Limb (tissue), 2 donors: ENCODE measurements at regions not wholly inside any gene's neighbourhood (a gene's known extent, or its start where the extent isn't known, plus 50 kb on each side); places are given as distances from the start of the nearest gene placed in this dataset.

ENCODE experiments used
- DNase-seq, 2 donors: peaks; one replicate each; pipeline ENCODE4 v3.0.0-alpha.2; 2016; ENCODE audit errors: extremely low spot score in 2 of 2

DNA sequence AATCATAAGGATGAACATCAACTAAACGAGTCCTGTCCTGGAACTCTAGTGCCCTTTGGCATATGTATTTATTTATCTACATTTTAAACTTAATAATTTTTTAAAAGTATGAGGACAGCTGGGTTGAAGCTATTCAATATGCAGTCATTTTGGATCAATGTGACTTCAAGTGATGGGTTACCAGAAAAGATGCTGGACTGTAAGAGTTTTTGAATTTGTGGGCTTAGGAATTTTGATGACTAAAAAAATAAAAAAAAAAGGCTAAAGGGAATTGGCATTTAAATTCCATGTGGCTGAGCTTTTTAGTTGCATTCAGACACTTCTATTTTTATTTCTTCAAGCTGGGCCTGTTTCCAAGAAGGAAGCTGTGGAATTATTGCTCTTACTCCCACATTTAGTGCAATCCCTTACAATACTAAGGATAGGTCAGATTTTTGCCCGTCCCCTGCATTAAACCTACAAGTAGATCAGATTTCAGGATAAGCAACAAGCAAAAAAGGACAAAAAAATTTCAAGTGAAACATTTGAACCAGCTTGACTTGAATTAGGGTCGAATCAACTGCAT lies 704.2 kb upstream of the CITED2 start:
- DNase-seq, result peak in 1 of 2 donors; percentile 69

DNA sequence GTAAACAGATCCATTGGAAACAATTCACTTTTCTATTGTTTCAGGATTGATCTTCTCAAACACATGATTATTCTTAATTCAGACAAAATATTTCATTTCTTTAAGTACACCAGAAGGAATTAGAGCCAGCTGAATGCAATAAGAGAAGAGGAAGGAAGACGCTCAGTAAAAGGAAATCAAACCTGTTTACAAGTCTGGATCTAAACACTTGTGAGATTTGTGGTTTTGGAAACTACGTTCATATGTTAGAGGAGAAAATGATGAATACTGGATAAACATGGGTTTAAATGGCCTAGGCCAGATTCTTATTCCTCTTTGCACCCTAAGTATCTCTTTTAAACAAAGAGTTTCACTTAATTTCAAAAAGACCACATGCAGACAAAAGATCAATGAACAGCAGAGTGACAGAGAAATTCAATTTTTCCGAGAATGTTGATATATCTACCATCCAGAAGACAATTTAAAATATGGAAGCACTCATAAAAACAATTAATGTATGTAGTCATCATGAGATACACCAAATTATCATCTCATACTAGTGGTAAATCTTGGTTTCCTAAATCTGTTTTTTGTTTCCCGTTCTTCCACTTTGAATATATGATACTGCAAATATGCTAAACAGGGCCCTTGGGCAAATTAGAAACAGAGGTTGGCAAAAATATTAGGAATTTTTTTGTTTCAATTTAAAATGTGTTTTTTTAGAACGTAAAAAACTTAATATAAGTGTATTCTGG lies 703.5 kb upstream of the CITED2 start:
- DNase-seq, result peak in 1 of 2 donors; percentile 44

DNA sequence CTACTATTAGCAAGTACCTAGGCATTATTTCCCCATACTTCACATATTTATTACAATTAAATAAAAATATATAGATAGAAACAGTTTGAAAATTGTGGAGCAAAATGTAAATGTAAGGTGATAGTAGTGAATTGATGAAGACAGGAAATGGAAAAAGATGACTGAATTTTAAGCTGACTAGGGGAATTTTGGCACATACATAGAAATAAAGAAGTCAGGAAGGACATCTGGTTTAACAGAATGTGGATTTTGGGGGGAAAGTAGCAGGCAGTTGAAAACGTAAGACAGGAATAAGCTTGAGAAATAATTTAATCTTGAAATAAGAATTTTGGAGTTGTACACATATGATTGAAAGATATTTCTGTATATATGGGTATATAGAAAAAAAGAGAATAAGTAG lies 701.7 kb upstream of the CITED2 start:
- no peak for DNase-seq

DNA sequence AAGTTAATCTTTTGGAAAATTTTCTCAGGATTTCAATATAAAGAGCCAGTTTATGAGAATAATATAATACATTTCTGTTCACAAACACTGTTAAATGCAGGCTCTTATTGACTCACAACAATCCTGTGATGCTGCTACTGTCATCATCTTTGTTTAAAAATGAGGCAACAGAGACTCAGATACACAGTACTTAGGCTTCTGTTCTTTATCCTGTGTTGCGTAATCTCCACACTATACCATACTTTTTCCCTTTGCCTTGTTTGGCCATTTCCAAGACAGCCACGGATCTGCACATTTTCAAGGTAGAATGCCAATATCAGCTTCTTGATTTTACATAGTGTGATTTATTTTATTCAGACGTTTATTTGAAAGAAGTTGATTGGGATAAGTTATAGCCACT lies 699.0 kb upstream of the CITED2 start:
- DNase-seq, result no peak

DNA sequence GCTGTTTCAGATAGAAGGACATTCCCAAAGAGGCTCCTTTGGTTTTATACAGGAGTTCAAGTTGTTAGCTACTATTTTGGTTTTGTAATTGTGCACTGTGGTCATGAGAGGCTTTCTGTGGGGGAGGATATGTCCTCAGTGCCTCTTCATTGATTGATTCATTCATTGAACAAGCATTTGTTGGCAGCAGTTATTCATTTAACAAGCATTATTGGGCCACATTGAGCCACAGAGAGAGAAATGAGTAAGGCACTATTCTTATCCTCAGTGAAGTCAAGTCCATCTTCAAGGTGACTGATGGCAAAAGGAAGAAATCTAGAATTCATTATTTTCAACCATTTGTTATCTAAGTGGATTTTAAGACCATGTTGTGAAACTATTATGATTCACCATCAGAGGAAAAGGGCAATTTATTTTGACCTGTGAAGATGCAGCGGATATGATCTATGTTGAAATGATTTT lies 697.2 kb upstream of the CITED2 start:
- DNase-seq, result no peak

DNA sequence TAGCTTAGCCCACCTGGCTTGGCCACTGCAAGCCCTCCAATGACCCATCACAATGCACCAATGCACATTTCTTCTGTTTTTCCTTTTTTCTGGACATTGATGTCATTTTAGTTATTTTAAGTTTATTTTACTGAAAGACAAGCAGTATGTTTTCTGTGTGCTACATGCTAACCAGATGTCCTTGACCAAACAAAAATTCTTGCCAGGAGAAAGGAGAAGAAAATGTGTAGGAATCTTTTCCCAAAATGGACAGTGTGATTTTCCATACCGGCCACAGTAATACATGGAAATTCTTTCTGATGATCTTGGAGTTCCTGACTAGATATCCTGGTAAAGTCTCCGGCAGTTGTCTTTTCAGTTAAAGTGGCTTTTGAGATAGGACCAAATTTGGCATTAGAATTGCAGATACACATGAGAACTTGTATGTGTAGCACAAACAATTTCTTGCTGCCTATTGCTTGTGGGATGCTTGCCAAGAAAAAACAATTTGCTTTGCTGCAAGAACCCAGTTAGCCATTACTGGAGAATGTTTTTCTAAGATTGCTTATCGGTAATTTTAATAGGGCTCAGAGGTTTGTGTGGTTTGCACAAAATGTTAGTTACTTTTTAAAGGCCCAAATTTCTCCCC lies 696.5 kb upstream of the CITED2 start:
- no peak for DNase-seq

DNA sequence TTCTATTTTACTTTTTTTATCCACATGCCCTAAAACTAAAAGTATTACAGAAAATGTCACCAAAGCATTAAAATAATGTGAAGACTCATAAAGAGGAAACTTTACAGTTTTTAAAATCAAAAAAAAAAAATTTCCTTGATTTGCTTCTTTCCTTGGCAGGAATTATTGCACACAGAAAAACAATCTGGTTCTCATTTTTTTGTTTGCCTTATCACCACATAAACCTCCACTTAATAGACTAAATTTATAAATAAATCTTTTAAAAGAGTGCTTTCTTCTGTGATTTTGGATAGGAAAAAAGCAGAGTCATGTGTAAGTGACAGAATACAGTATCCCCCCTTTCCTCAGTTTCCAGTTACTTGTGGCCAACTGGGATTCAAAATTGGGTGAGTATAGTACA lies 695.1 kb upstream of the CITED2 start:
- DNase-seq, result no peak

DNA sequence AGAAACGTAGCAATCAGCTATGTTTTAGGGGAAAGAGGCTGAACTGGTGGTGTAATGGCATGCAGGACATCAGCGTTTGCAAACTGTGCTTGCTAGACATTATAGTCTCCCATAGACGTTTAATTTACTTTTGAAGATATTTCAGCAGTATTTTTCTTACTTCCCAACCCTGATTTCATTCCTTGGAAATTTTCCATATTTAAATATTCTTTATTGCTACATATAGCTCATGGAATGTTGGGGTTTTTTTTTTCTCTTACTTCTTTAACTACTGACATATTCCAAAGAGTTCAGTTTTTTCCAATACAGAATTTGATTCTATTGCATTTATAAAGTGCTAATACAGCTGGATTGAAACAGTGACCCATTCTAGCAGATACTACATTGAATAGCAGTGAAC lies 694.4 kb upstream of the CITED2 start:
- no peak for DNase-seq

DNA sequence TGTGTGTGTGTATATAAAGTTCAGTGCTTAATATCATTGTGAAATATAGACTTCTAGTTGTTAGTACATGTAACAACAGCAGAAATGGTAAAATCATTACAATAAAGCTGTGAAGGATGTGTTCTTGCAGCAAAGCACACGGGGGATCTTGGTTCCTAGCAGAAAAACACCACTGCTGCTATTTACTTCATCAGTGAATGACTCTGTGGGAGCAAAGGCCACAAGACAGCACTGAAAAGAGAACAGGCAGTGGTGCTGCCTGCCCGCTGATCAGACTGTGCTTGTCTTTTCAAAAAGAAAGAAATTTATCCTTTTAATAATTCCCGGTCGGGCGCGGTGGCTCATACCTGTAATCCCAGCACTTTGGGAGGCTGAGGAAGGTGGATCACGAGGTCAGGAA lies 689.9 kb upstream of the CITED2 start:
- DNase-seq, result no peak

DNA sequence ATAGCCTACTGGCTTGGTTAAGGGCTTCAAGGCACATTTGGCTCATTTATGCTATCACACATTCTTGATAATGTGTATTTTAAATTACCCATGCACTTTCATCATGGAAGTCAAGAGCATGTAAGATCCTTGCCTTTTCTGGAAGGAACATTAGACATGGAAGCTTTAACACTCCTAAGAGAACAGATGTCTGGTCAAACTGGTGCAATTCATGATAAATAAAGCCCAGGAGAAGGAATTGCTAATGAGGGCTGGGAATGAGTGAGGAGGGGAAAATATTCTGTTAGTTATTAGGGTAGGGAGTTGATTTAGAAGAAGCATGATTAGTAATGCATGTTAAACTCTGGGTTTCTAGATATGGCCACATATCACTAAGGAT lies 688.6 kb upstream of the CITED2 start:
- no peak for DNase-seq

DNA sequence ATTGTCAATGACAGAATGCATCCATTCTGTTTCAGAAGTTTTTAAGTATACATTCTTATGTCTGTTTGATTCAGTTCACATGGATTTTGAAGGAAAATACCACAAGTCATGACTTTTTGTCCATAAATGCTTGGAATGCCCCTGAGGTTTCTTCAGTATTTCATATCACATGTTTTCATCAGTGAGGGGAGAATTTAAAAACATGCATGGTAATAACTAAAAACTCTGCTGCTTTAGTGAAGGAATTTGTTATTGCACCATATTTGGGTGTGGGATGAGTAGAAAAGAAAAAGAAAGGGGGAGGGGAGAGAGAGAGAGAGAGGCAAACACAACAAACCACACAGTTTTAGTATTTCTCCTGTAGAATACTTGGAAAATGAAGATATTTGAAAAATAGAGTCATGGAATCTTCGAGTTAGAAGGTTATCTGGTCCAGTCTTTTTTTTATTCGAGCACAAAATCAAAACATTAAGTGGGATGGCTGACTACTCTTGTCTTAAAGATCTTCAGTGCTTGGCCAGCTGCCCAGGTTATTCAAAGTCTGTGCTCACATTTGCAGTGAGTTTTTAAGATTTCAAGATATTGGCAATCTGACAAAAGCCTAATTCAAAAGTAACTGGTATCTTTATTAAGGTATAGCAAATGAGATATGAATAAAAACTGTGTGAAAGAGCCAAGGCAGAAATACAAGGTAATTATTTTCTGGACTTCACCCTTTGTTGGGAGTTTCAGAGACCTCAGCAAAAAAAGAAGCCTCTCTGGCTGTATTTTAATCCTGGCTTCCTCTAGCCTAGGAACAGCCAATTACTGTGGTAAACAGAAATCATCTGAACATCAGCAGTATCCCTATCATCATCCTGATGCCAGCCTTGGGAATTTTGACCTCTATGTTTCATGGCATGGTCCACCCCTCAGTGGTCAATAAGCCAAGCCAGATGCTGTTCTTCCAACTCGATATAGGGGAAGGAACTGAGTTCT lies 687.9 kb upstream of the CITED2 start:
- DNase-seq, result peak in 1 of 2 donors; percentile 51

DNA sequence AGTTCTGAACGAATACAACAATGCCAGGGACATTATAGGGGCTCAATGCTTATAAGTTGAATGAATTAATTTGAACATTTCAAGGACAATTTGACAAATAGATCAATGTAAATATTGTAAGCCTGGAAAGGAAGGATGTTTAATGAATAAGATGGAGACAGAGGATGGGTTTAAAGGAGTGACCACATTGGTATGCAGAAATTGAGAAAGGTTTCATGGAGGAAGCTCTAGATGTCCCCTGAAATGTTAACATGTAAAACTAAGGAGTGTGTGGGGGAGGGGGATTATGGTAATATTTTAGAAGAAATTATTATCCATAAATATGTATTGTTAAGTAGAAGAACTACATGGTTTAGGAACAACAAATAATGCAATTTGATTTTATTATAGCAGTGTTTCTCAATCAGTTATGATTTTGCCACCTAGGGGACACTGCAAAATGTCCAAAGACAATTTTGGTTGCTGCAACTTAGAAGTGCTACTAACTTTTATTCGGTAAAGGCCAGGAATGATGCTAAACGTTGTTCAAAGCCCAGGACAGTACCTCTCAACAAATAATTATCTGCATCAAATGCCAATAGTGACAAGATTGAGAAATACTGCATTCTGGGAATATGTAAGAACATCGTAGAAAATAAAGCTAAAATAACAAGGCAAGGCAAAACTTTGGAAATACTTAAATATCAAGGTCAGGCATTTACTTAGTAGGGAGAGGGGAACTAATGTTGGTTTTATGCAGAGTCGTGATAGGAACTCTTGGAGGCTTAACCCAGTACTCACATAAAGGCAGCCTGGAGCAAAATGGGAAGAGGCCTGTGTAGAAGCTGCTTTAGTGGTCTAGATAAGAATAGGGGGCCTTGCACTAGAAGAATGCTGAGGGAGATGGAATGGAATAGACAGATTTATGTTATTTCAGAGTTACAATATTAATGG lies 686.9 kb upstream of the CITED2 start:
- no peak for DNase-seq

DNA sequence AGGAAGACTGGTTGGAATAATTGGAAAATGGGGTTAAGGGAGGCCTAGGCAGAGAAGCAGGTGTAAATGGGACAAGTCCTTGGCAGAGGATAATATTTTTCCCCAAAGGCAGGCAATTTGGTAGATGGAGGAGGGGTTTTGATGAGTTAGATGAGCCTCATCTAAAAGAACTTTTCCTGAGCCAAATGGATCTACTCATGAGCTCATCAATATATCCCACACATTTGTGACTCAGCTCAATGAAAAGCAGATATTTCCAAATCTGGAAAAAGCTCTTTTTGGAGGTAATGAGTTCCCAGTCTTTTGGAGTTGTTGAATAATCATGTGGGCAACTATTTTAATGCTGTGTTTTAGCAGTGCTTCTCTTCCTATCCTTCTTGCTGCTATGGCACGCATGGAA lies 685.5 kb upstream of the CITED2 start:
- no peak for DNase-seq

DNA sequence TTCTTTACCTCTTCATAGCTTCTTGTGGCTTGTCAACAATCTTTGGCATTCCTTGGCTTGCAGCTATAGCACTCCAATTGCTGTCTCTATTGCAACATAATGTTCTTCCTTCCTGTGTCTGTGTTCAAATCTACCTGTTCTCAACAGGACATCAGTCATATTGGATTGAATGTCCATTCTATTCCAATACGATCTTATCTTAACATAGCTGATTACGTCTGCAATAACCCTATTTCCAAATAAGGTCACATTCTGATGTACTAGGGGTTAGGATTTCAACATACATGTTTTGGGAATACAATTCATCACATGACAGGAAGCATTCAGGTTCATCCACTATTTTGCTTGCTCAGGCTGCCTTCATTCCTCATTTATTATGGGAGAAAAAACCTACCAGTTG lies 684.4 kb upstream of the CITED2 start:
- DNase-seq, result no peak

DNA sequence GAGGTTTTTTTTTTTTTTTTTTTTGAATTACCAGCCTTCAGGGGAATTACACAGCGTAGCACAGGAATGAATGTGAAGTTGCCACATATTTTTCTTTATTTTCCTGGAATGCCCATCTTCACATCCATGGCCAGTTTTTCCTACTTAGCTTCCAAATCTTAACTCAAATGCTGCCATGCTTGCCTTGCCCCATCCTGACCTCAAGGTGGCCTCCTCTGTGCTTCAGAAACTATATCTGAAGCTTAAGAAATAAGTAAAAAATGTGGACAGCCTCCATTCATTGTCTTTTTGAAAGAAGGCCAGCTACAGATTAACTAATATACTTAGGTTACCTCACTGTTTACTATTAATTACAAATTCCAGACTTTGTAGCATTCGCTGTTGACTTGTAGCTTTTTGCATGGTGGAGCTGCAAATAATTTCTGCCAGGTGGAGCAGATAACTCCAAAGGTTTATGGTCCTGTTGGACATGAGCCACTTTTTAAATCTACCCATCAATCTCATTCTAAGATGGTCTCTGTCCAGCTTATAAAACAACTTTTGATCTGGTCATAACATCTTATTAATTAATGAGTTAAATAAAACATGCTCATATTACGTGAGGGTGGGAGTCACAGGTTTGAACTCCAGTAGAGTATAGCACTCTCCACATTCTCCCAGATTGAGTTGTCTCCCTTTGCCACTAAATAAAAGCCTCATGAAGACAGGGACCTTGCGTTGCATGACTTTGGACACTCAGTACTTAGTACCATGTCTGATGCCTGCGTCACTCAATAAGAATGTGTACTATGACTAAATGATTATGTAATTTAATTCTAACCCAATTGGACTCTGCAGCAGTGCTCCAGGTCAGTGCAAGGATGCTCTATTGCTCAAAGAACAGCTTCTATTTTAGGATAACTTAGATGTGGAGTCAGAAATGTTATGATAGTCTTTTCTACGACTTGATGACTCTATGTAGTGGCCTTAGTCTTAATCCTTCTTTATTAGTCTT lies 678.6 kb upstream of the CITED2 start:
- no peak for DNase-seq

DNA sequence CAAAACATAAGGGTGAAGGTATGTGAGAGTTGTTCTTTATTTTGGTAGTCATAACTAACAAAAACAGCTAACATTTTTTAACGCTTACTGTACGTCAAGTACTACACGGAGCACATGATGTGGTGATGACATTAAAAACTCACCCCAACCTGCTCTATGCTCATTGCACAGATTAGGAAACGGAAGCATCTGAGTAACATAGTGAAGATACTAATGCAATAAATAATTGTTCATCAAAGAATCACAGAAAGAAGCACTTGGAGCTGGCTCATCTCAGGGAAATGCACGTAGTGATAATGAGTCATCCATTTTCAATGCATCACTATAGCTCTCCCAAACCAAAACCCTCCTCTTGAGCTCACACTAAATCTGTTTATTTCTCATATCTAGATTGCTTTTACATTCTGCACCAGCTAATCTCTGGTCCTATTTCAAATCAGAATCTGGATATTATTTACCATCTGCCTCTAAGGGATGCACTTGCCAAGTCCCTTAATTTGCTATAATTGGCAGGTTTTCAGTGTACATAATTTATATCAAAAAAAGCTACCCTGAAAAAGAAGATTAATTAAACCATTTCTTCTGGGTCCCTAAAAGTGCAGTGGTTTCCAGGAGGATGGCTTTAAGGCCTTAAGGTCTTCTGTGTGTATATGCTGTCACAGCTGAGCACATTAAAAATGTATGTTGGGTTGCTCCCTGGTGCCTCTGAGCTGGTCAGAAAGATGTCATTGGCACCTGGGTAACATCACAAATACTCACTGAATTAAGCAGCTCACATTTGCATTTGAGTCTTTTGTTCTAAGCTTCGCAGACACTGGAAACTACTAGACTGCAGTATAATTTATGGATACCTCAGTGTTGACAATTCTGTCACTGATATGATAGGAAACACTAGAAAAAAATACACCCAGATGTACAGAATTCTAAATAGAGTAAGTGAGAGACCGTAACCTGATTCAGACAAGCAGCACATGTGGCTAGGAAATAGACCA lies 677.4 kb upstream of the CITED2 start:
- no peak for DNase-seq

DNA sequence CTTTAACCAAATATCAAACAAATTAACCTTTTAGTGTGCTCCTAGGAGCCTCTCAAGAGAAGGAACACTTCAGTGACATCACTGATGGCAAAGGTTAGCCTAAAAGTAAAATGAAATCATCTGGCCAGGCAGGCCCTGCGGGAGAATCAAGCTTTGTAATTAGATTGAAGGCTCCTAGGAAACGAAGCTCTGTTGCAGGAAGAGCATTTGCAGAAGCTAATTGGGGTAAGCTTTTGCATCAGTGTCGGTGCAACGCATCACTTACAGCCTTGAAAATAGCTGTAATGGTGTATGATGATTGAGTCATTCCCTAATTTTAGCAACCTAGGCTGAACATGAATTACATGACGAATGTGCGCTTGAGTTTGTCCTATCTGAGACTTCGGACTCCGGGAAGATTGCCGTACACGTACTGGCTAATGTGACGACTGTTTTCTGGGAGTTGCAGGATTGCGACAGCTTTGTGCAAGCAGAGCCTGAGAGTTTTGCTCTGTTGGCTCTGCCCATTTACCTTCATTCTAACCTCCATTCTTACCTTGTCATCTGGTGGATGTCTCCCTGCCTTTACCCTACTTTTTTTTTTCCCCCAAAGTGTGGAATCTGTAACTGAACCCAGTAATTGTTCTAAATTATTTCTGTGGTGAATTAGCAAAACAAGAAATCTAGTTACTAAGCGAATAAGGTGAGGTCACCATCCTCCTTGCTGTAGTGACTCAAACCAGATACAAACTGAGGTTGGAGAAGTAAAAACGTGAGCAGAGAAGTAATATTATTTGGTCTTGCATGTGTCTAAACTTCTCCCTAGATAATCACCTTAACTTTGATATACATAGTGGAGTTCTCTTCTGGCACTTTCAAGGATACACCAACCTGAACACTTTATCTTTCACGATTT lies 675.9 kb upstream of the CITED2 start:
- no peak for DNase-seq
